Liver (tissue), 8 donors: ENCODE measurements at regions not wholly inside any gene's neighbourhood (a gene's known extent, or its start where the extent isn't known, plus 50 kb on each side); places are given as distances from the start of the nearest gene placed in this dataset.

Experiments used
- DNase-seq: peaks from one replicate; pipeline ENCODE4 v3.0.0-alpha.2; 2017; ENCODE audit warnings: low spot score
- H3K27ac ChIP-seq, 2 donors: one replicate each; pipeline ENCODE4 v1.7.0; 2013; ENCODE audit warnings: inconsistent platforms in 2 of 2, low read length in 2 of 2, control low read depth in 1 of 2, low read depth in 1 of 2, mild to moderate bottlenecking in 1 of 2
- H3K27me3 ChIP-seq, 4 donors: one replicate each; pipeline versions ENCODE4 v1.6.1 to v1.7.0; 2013; ENCODE audit warnings: low read length in 3 of 4, inconsistent platforms in 1 of 4, mild to moderate bottlenecking in 1 of 4, moderate library complexity in 1 of 4; ENCODE audit not compliant: control insufficient read depth in 4 of 4, insufficient read depth in 4 of 4
- H3K36me3 ChIP-seq, 4 donors: one replicate each; pipeline versions ENCODE4 v1.6.1 to v1.7.0; 2013; ENCODE audit warnings: low read length in 3 of 4, mild to moderate bottlenecking in 3 of 4, low read depth in 1 of 4, moderate library complexity in 1 of 4; ENCODE audit not compliant: control insufficient read depth in 4 of 4, insufficient read depth in 3 of 4
- H3K4me1 ChIP-seq, 4 donors: one replicate each; pipeline versions ENCODE4 v1.6.1 to v1.7.0; 2013; ENCODE audit warnings: low read length in 3 of 4, mild to moderate bottlenecking in 3 of 4, moderate library complexity in 1 of 4; ENCODE audit not compliant: control insufficient read depth in 4 of 4, insufficient read depth in 4 of 4
- H3K4me3 ChIP-seq, 3 donors: one replicate each; pipeline versions ENCODE4 v1.6.1 to v1.7.0; 2013; ENCODE audit warnings: low read length in 3 of 3, control low read depth in 1 of 3, low read depth in 1 of 3, mild to moderate bottlenecking in 1 of 3
- H3K9ac ChIP-seq, 2 donors: one replicate each; pipeline ENCODE4 v1.7.0; 2013; ENCODE audit warnings: low read length in 2 of 2, mild to moderate bottlenecking in 2 of 2, moderate library complexity in 2 of 2, control low read depth in 1 of 2, low read depth in 1 of 2
- H3K9me3 ChIP-seq, 4 donors: one replicate each; pipeline versions ENCODE4 v1.6.1 to v1.7.0; 2013; ENCODE audit warnings: low read length in 3 of 4; ENCODE audit not compliant: control insufficient read depth in 4 of 4
- ATF3 ChIP-seq: IDR thresholded peaks from 2 replicates; pipeline ENCODE4 v1.6.1; 2016; ENCODE audit warnings: antibody characterized with exemption
- CTCF ChIP-seq: fragments of 150-350 bp; IDR thresholded peaks from 2 replicates; pipeline ENCODE4 v1.5.1; 2017; ENCODE audit warnings: improper control_type of control experiment, low read depth, low read length; ENCODE audit not compliant: missing input control
- FOXA1 ChIP-seq: IDR thresholded peaks from 2 replicates; pipeline ENCODE4 v1.6.1; 2016; ENCODE audit warnings: antibody characterized with exemption
- FOXA2 ChIP-seq: IDR thresholded peaks from 2 replicates; pipeline ENCODE4 v1.6.1; 2016; ENCODE audit warnings: antibody characterized with exemption
- GABPA ChIP-seq, 2 donors: IDR thresholded peaks in 1 of 2; conservative IDR thresholded peaks in 1 of 2; 2 replicates each; pipeline ENCODE4 v1.6.1; 2016; ENCODE audit warnings: antibody characterized with exemption in 2 of 2, mild to moderate bottlenecking in 1 of 2, moderate library complexity in 1 of 2
- HNF4A ChIP-seq, 2 donors: conservative IDR thresholded peaks; 2 replicates each; pipeline ENCODE4 v1.6.1; 2016; ENCODE audit warnings: antibody characterized with exemption in 2 of 2, mild to moderate bottlenecking in 2 of 2
- HNF4G ChIP-seq: IDR thresholded peaks from 2 replicates; pipeline ENCODE4 v1.6.1; 2016; ENCODE audit warnings: antibody characterized with exemption
- JUND ChIP-seq, 2 donors: IDR thresholded peaks; 2 replicates each; pipeline ENCODE4 v1.6.1; 2016; ENCODE audit warnings: antibody characterized with exemption in 2 of 2
- MAX ChIP-seq: IDR thresholded peaks from 2 replicates; pipeline ENCODE4 v1.6.1; 2016; ENCODE audit warnings: antibody characterized with exemption
- NR2F2 ChIP-seq: IDR thresholded peaks from 2 replicates; pipeline ENCODE4 v1.6.1; 2016; ENCODE audit warnings: antibody characterized with exemption
- RAD21 ChIP-seq, 2 donors: IDR thresholded peaks; 2 replicates each; pipeline ENCODE4 v1.6.1; 2016; ENCODE audit warnings: antibody characterized with exemption in 2 of 2, mild to moderate bottlenecking in 2 of 2
- REST ChIP-seq: IDR thresholded peaks from 2 replicates; pipeline ENCODE4 v1.6.1; 2016; ENCODE audit warnings: antibody characterized with exemption, mild to moderate bottlenecking
- SP1 ChIP-seq: IDR thresholded peaks from 2 replicates; pipeline ENCODE4 v1.6.1; 2018; ENCODE audit warnings: antibody characterized with exemption, mild to moderate bottlenecking
- TAF1 ChIP-seq: conservative IDR thresholded peaks from 2 replicates; pipeline ENCODE4 v1.6.1; 2016; ENCODE audit warnings: antibody characterized with exemption, mild to moderate bottlenecking
- YY1 ChIP-seq: IDR thresholded peaks from 2 replicates; pipeline ENCODE4 v1.6.1; 2016; ENCODE audit warnings: antibody characterized with exemption, mild to moderate bottlenecking
- WGBS: extraction: QIAGEN DNeasy Blood & Tissue Kit; methylation state at CpG from one replicate; pipeline ENCODE4 v1.1.7; 2013; 5-methylcytosine and 5-hydroxymethylcytosine counted together
- donor health status: healthy.
- donor health status: healthy.
- donor health status: healthy.
- donor health status: healthy.
- donor health status: healthy.

GRCh38 chr18:70582981-70583380 is 294.1 kb downstream of the SOCS6 start:
- Histone ChIP-seq H3K4me1 (no peaks in the 10 kb centered on the region), H3K27ac (no peak overlapping the region), H3K27me3 (no peaks in the 10 kb centered on the region), H3K9ac (no peak overlapping the region), H3K36me3 (no peaks in the 10 kb centered on the region), H3K4me3 (no peak overlapping the region), H3K9me3 (peaks cover 0 to 9% (median 0%) of the 10 kb centered on the region in 4 donors)
- DNase-seq = no peak
- WGBS = 69% methylated on average over 2 of the region's 2 CpGs
- TF ChIP-seq RAD21 (IDR thresholded peaks at IDR 0.05) (no peak), REST (no peak), YY1 (no peak), HNF4A (conservative IDR thresholded peaks at IDR 0.05) (no peak), FOXA1 (no peak), GABPA (IDR thresholded peaks at IDR 0.05 in 1 of 2, conservative IDR thresholded peaks at IDR 0.05 in 1 of 2) (no peak), NR2F2 (no peak), MAX (no peak), TAF1 (no peak), ATF3 (no peak), FOXA2 (no peak)

GRCh38 chr18:70578480-70578879 is 289.6 kb downstream of the SOCS6 start:
- 40% methylated on average over 6 of the region's 6 CpGs for WGBS

More at GRCh38 chr18:70578480-70578879, 289.6 kb downstream of the SOCS6 start:
- no peak for DNase-seq
- Histone ChIP-seq H3K27me3 (no peaks in the 10 kb centered on the region), H3K27ac (no peak overlapping the region), H3K4me3 (no peak overlapping the region), H3K36me3 (no peaks in the 10 kb centered on the region), H3K4me1 (no peaks in the 10 kb centered on the region), H3K9ac (no peak overlapping the region), H3K9me3 (no peaks in the 10 kb centered on the region)
- TF ChIP-seq ATF3 = no peak
- no peak for TF ChIP-seq GABPA (IDR thresholded peaks at IDR 0.05 in 1 of 2, conservative IDR thresholded peaks at IDR 0.05 in 1 of 2)
- no peak for TF ChIP-seq FOXA1
- no peak for TF ChIP-seq CTCF
- no peak for TF ChIP-seq JUND (IDR thresholded peaks at IDR 0.05)
- no peak for TF ChIP-seq SP1
- no peak for TF ChIP-seq REST
- no peak for TF ChIP-seq NR2F2
- no peak for TF ChIP-seq MAX
- no peak for TF ChIP-seq RAD21 (IDR thresholded peaks at IDR 0.05)
- no peak for TF ChIP-seq FOXA2
- no peak for TF ChIP-seq HNF4G
- TF ChIP-seq YY1 = no peak
